GM10266 (cell line): ENCODE measurements at regions not wholly inside any gene's neighbourhood (a gene's known extent, or its start where the extent isn't known, plus 50 kb on each side); places are given as distances from the start of the nearest gene placed in this dataset.

Experiments
- DNase-seq: peaks from one replicate; pipeline ENCODE4 v3.0.0; 2012; ENCODE audit errors: extremely low spot score
- TF ChIP-seq, protein P1 (sequence below): IDR thresholded peaks from 2 replicates; pipeline ENCODE4 v1.5.1; 2012; ENCODE audit warnings: mild to moderate bottlenecking, low read depth; ENCODE audit not compliant: control insufficient read depth, insufficient read depth; ENCODE audit errors: missing control alignments

- DNase-seq = no peak
- TF ChIP-seq, protein P1, sequence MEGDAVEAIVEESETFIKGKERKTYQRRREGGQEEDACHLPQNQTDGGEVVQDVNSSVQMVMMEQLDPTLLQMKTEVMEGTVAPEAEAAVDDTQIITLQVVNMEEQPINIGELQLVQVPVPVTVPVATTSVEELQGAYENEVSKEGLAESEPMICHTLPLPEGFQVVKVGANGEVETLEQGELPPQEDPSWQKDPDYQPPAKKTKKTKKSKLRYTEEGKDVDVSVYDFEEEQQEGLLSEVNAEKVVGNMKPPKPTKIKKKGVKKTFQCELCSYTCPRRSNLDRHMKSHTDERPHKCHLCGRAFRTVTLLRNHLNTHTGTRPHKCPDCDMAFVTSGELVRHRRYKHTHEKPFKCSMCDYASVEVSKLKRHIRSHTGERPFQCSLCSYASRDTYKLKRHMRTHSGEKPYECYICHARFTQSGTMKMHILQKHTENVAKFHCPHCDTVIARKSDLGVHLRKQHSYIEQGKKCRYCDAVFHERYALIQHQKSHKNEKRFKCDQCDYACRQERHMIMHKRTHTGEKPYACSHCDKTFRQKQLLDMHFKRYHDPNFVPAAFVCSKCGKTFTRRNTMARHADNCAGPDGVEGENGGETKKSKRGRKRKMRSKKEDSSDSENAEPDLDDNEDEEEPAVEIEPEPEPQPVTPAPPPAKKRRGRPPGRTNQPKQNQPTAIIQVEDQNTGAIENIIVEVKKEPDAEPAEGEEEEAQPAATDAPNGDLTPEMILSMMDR = no peak
These were observed 183.7 kb downstream of the RGS3 start for GRCh38 chr9:113646946-113647914.

- DNase-seq = no peak
- TF ChIP-seq, protein P1 = no peak
These were observed 184.5 kb downstream of the RGS3 start for GRCh38 chr9:113648048-113648447.

GRCh38 chr9:113648586-113648985, 185.1 kb downstream of the RGS3 start:
- TF ChIP-seq, protein P1 = no peak
- DNase-seq = no peak

DNA sequence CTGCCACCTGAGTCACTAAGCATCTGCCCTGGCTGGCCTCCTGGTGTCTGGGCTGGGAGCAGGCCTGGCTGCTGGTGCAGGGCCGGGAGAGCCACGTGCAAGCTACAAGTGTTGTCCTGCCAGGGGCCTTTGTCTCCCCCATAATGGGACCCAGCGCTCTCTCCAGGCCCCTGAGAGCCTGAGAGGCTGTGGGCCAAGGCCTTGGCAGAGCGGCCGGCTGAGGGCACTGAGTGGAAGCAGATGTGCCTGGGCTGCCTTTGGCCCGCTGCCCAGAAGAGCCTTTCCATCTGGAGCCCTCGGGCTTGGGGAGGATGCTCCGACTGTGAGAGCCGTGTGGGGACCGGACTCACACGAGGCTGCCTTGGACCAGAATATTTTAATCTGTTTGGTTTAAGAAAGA, 185.5 kb downstream of the RGS3 start:
- DNase-seq = no peak

DNA sequence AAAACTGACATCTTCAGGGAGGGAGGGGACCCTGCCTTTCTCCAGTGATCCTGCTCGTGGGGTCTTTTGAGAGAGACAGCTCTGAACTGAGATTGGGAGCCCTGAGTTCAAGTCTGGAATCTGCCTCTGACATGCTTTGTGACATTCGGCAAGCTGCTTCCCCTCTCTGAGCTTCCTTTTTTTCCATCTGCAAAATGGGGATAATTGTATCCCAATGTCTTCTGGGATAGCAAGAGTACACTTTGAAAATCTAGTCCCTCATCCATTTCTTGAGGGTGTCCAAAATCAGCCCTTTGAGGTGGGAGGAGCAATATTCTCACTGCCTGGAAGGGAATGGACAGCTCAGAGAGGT, 186.3 kb downstream of the RGS3 start:
- TF ChIP-seq, protein P1 = no peak
- no peak for DNase-seq

More for the DNA sequence above, 185.5 kb downstream of the RGS3 start:
- TF ChIP-seq, protein P1 = no peak

DNA sequence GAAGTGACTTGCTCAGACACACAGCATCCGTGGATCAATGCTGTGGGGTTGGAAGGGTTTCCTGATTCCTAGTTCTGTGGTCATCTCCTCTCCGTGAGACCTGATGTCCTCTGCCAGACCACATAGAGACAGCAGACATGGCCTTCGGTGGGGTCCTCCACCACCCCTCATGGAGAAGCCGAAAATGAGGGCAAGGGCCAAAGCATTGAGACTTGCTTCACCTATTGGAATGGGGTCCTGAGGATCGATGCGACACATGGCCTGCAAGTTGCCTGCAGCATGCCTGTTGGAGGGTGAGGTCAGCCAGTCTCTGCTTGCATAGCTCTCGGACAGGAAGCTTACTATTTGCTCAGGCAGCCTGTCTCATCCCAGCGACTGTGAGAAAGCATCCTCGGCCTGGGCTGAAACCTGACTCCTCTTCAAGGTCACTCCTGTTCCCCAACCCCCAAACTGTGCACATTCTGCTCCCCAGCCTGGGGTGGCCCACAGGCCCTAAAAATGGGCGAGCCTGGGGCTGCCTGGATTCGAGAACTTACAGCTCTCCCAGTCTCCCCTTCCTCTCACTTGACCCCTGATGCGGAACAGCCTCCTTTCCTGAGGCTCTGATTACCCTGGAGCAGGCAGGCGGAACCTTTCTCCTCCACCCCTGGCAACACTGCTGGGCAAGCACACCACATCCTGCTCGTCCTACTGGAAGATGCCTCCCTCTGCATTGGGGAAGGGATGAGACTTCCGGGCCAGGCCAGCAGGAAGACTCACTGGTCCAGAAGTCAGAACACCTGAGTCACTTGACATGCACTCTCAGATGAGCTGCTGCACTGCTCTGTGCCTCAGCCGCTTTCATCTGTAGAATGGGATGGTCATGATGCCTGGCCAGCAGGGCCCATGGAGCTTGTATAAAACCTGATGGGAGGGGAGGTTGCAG, 186.9 kb downstream of the RGS3 start:
- TF ChIP-seq, protein P1 = no peak
- DNase-seq = no peak

DNA sequence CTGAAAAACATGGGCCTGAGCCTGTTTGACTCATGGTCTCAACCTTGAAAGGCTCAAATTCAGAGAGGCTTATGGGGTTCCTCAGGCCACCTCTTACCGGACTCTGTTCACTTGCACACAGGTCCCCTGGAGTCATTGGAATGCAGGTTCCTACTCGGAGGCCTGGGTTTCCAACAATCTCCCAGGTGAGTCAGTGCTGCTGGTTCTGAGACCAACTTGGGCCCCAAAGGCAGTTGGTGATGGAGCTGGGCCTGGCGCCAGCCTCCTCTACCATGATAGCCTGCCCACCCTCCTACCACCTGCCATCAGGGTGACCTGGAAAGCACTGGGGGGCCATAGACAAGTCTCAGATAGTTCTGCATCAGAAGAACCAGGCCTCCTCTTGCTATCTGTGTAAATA, 188.4 kb downstream of the RGS3 start:
- DNase-seq = no peak
- TF ChIP-seq, protein P1 = no peak
